H1 (cell line): ENCODE measurements at regions not wholly inside any gene's neighbourhood (a gene's known extent, or its start where the extent isn't known, plus 50 kb on each side); places are given as distances from the start of the nearest gene placed in this dataset.

Experiments used
- FOSL1 ChIP-seq: IDR thresholded peaks from 2 replicates; pipeline ENCODE4 v1.6.1; 2011; ENCODE audit warnings: mild to moderate bottlenecking, low read depth, low read length, moderate library complexity; ENCODE audit not compliant: insufficient read depth
- TF ChIP-seq, protein P1 (sequence below): fragments of 300-600 bp; sonication (generic); IDR thresholded peaks from 2 replicates; pipeline ENCODE4 v1.7.1; 2012; ENCODE audit warnings: low read length, moderate library complexity, mild to moderate bottlenecking, inconsistent platforms; ENCODE audit not compliant: insufficient replicate concordance

DNA sequence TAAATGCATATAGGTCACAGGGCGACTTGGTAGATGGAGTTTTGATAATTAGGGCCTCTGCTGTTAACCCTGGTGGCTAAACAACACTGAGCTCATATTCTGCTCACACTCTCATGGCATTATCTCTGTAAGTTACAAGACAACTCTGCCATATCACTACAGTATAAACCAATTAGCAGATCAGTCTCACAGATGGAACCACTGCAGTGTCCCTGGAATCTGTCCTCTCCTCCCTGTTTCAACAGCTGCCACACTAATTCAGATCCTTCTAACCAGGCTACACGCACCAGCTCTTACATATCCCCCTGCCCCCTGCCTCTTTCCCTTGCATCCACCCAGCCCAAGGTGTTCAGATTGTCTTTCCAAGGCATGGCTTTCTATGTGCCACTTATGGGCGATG lies 161.0 kb upstream of the RMST start (continued):
- TF ChIP-seq, protein P1, sequence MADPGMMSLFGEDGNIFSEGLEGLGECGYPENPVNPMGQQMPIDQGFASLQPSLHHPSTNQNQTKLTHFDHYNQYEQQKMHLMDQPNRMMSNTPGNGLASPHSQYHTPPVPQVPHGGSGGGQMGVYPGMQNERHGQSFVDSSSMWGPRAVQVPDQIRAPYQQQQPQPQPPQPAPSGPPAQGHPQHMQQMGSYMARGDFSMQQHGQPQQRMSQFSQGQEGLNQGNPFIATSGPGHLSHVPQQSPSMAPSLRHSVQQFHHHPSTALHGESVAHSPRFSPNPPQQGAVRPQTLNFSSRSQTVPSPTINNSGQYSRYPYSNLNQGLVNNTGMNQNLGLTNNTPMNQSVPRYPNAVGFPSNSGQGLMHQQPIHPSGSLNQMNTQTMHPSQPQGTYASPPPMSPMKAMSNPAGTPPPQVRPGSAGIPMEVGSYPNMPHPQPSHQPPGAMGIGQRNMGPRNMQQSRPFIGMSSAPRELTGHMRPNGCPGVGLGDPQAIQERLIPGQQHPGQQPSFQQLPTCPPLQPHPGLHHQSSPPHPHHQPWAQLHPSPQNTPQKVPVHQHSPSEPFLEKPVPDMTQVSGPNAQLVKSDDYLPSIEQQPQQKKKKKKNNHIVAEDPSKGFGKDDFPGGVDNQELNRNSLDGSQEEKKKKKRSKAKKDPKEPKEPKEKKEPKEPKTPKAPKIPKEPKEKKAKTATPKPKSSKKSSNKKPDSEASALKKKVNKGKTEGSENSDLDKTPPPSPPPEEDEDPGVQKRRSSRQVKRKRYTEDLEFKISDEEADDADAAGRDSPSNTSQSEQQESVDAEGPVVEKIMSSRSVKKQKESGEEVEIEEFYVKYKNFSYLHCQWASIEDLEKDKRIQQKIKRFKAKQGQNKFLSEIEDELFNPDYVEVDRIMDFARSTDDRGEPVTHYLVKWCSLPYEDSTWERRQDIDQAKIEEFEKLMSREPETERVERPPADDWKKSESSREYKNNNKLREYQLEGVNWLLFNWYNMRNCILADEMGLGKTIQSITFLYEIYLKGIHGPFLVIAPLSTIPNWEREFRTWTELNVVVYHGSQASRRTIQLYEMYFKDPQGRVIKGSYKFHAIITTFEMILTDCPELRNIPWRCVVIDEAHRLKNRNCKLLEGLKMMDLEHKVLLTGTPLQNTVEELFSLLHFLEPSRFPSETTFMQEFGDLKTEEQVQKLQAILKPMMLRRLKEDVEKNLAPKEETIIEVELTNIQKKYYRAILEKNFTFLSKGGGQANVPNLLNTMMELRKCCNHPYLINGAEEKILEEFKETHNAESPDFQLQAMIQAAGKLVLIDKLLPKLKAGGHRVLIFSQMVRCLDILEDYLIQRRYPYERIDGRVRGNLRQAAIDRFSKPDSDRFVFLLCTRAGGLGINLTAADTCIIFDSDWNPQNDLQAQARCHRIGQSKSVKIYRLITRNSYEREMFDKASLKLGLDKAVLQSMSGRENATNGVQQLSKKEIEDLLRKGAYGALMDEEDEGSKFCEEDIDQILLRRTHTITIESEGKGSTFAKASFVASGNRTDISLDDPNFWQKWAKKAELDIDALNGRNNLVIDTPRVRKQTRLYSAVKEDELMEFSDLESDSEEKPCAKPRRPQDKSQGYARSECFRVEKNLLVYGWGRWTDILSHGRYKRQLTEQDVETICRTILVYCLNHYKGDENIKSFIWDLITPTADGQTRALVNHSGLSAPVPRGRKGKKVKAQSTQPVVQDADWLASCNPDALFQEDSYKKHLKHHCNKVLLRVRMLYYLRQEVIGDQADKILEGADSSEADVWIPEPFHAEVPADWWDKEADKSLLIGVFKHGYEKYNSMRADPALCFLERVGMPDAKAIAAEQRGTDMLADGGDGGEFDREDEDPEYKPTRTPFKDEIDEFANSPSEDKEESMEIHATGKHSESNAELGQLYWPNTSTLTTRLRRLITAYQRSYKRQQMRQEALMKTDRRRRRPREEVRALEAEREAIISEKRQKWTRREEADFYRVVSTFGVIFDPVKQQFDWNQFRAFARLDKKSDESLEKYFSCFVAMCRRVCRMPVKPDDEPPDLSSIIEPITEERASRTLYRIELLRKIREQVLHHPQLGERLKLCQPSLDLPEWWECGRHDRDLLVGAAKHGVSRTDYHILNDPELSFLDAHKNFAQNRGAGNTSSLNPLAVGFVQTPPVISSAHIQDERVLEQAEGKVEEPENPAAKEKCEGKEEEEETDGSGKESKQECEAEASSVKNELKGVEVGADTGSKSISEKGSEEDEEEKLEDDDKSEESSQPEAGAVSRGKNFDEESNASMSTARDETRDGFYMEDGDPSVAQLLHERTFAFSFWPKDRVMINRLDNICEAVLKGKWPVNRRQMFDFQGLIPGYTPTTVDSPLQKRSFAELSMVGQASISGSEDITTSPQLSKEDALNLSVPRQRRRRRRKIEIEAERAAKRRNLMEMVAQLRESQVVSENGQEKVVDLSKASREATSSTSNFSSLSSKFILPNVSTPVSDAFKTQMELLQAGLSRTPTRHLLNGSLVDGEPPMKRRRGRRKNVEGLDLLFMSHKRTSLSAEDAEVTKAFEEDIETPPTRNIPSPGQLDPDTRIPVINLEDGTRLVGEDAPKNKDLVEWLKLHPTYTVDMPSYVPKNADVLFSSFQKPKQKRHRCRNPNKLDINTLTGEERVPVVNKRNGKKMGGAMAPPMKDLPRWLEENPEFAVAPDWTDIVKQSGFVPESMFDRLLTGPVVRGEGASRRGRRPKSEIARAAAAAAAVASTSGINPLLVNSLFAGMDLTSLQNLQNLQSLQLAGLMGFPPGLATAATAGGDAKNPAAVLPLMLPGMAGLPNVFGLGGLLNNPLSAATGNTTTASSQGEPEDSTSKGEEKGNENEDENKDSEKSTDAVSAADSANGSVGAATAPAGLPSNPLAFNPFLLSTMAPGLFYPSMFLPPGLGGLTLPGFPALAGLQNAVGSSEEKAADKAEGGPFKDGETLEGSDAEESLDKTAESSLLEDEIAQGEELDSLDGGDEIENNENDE = no peak
- no peak for TF ChIP-seq FOSL1
